MM.1S (cell line): ENCODE measurements at regions not wholly inside any gene's neighbourhood (a gene's known extent, or its start where the extent isn't known, plus 50 kb on each side); places are given as distances from the start of the nearest gene placed in this dataset.

ENCODE experiments used
- EZH2 ChIP-seq: fragments of 300-600 bp; sonication (generic); optimal IDR thresholded peaks from 2 replicates; pipeline ENCODE3; 2017; ENCODE audit warnings: low read depth, mild to moderate bottlenecking, antibody characterized with exemption, low read length, mixed read lengths
- TF ChIP-seq, protein P1 (sequence below): fragments of 300-600 bp; sonication (generic); IDR thresholded peaks from 2 replicates; pipeline ENCODE4 v1.5.1; 2016; ENCODE audit warnings: antibody characterized with exemption, low read length, mixed read lengths

- TF ChIP-seq, protein P1, sequence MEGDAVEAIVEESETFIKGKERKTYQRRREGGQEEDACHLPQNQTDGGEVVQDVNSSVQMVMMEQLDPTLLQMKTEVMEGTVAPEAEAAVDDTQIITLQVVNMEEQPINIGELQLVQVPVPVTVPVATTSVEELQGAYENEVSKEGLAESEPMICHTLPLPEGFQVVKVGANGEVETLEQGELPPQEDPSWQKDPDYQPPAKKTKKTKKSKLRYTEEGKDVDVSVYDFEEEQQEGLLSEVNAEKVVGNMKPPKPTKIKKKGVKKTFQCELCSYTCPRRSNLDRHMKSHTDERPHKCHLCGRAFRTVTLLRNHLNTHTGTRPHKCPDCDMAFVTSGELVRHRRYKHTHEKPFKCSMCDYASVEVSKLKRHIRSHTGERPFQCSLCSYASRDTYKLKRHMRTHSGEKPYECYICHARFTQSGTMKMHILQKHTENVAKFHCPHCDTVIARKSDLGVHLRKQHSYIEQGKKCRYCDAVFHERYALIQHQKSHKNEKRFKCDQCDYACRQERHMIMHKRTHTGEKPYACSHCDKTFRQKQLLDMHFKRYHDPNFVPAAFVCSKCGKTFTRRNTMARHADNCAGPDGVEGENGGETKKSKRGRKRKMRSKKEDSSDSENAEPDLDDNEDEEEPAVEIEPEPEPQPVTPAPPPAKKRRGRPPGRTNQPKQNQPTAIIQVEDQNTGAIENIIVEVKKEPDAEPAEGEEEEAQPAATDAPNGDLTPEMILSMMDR: no peak
- no peak for TF ChIP-seq EZH2
These were observed 71.1 kb upstream of the NLGN4X start for GRCh38 chrX:6299724-6300123.
